SHP77 (cell line): ENCODE measurements at regions not wholly inside any gene's neighbourhood (a gene's known extent, or its start where the extent isn't known, plus 50 kb on each side); places are given as distances from the start of the nearest gene placed in this dataset.

Source experiments
- DNase-seq, 2 experiments: peaks; one replicate each; lab custom pipeline; 2025; lab: John Stamatoyannopoulos, UW

DNA sequence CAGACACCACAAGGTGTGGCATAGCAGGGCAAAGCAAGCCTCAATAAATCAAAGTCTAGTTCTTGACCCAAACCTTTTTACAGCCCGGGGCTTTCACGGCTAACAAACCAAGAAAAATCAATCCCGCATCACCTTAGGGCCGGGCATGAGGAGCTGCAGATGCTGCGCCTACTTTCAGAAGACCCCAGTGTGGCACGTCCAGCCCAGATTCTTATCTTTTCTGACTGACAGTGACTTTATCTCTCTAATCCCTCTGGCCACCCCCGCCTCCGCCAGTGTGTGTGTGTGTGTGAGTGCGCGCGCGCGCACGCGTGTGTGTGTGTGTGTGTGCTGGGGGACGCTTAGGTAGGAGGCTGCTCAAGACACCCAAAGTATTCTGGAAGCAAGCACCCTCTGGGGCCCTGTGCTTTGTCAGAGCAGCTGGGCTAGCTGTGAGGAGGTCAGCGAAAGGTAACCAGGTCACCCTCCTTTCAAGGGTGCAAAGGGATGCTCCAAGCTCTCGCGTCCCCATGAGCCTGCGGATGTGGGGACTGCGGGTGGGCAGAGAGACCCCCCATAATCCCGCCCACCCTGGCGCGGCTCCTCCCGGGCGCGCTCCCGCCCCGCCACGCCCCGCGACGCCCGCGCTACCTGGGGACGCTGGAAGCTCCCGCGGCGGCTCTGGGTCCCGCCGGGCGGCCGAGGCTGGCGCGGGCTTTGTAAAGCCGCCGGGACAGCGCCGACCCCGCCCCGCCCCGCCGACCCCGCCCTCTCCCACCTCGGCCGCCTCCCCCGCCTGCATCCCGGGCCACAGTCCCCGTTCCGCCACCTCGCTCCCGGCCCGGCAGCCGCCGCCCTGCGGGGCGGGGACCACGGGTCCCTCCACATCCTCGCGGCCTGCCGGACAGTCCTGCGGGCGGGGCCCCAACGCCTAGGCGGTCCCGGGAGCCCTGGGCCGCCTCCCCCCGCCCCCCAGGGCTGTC, 57.1 kb upstream of the RHOBTB1 start:
- DNase-seq, result no peak

DNA sequence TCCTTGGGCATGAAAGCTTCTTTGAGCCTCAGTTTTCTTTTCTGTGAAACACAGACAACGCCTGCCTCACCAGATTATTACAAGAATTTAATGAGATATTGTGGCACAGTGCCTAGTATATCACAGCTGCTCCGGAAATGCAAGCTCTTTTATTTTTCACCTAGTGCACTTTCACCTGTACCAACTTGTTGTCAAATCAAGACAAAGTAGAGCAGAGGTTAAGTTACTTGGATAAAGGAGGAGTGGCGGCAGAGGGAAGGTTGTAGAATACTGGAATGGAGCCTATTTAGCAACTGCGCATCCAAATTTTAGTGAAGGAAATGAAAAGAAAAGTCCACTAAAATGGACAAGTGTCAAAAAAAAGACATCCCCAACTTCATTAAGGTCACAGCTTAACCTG, 54.9 kb upstream of the RHOBTB1 start:
- no peak for DNase-seq

DNA sequence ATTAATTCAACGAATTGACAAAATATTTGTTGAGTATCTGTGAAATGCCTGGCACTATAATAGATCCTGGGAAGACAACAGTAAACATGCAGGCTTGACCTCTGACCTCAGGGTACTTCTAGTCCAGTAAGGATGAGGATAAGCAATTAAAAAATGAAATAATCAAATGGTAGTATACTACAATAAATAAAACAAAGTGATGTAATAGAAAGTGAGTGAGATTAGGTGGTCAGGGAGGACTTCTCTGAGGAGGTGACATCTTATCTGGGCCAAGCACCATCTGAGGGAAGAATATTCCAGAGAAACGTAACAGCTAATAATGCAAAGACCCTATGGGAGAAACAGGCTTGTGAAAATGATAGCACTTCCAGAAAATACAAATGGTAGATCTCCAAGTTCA, 50.1 kb upstream of the RHOBTB1 start:
- no peak for DNase-seq
